SU-DHL-6 (cell line): ENCODE measurements at regions not wholly inside any gene's neighbourhood (a gene's known extent, or its start where the extent isn't known, plus 50 kb on each side); places are given as distances from the start of the nearest gene placed in this dataset.

Source experiments
- EZH2phosphoT487 ChIP-seq: fragments of 200-600 bp; sonication (generic), shearing (Covaris generic); conservative IDR thresholded peaks from 2 replicates; pipeline ENCODE4 v1.6.1; 2018; ENCODE audit warnings: mild to moderate bottlenecking, antibody characterized with exemption, low read length, moderate library complexity, mixed read lengths
- TF ChIP-seq, protein P1 (sequence below): fragments of 200-600 bp; sonication (generic); IDR thresholded peaks from one replicate; pipeline ENCODE4 v1.5.1; 2017; ENCODE audit warnings: antibody characterized with exemption, mild to moderate bottlenecking, low read length, moderate library complexity; ENCODE audit not compliant: insufficient read depth, poor library complexity, severe bottlenecking

DNA sequence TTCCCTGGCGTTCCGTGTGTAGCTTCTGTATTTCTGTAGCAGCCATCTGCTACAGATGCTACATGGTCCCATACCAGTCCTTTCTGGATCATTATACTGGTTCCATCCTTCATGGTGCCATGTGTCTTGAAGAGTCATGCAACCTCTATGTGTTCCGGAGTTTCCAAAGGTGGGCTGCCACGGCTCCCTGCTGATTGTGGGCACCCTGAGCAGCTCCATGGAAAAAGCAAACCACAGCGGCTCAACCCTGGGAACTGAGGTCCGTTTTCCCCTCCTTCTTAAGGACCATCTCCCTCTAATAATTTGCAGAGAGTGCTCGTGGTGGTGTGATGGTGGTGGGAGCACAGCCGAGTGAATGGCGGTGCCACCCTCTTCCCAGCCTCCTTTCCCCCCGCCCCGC lies 600.4 kb downstream of the CCDC171 start:
- TF ChIP-seq, protein P1, sequence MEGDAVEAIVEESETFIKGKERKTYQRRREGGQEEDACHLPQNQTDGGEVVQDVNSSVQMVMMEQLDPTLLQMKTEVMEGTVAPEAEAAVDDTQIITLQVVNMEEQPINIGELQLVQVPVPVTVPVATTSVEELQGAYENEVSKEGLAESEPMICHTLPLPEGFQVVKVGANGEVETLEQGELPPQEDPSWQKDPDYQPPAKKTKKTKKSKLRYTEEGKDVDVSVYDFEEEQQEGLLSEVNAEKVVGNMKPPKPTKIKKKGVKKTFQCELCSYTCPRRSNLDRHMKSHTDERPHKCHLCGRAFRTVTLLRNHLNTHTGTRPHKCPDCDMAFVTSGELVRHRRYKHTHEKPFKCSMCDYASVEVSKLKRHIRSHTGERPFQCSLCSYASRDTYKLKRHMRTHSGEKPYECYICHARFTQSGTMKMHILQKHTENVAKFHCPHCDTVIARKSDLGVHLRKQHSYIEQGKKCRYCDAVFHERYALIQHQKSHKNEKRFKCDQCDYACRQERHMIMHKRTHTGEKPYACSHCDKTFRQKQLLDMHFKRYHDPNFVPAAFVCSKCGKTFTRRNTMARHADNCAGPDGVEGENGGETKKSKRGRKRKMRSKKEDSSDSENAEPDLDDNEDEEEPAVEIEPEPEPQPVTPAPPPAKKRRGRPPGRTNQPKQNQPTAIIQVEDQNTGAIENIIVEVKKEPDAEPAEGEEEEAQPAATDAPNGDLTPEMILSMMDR, result no peak
- TF ChIP-seq EZH2phosphoT487, result no peak
